Ishikawa (cell line): ENCODE measurements at regions not wholly inside any gene's neighbourhood (a gene's known extent, or its start where the extent isn't known, plus 50 kb on each side); places are given as distances from the start of the nearest gene placed in this dataset.

ENCODE experiments used
- CEBPB ChIP-seq: IDR thresholded peaks from 2 replicates; pipeline ENCODE4 v1.6.1; 2012
- CREB1 ChIP-seq: IDR thresholded peaks from 2 replicates; pipeline ENCODE4 v1.6.1; 2012; ENCODE audit warnings: low read depth
- EGR1 ChIP-seq: IDR thresholded peaks from 2 replicates; pipeline ENCODE4 v1.6.1; 2012
- EP300 ChIP-seq: IDR thresholded peaks from 2 replicates; pipeline ENCODE4 v1.6.1; 2012; ENCODE audit warnings: borderline replicate concordance
- FOXM1 ChIP-seq: IDR thresholded peaks from 2 replicates; pipeline ENCODE4 v1.6.1; 2012; ENCODE audit warnings: low read depth, borderline replicate concordance
- NFIC ChIP-seq: IDR thresholded peaks from 2 replicates; pipeline ENCODE4 v1.6.1; 2012
- RAD21 ChIP-seq: IDR thresholded peaks from 2 replicates; pipeline ENCODE4 v1.6.1; 2012; ENCODE audit warnings: low read depth
- TAF1 ChIP-seq: IDR thresholded peaks from 2 replicates; pipeline ENCODE4 v1.6.1; 2012; ENCODE audit warnings: low read depth, mild to moderate bottlenecking
- TCF12 ChIP-seq: IDR thresholded peaks from 2 replicates; pipeline ENCODE4 v1.6.1; 2012; ENCODE audit warnings: low read depth
- TEAD4 ChIP-seq: IDR thresholded peaks from 2 replicates; pipeline ENCODE4 v1.6.1; 2012
- YY1 ChIP-seq: IDR thresholded peaks from 2 replicates; pipeline ENCODE4 v1.6.1; 2012; ENCODE audit warnings: low read depth
- ZBTB7A ChIP-seq: IDR thresholded peaks from 2 replicates; pipeline ENCODE4 v1.6.1; 2012; ENCODE audit warnings: low read depth
- TF ChIP-seq, protein P1 (sequence below): IDR thresholded peaks from 2 replicates; pipeline ENCODE4 v1.6.1; 2012
- TF ChIP-seq, protein P2 (sequence below): IDR thresholded peaks from 2 replicates; pipeline ENCODE4 v1.6.1; 2012
- TF ChIP-seq, protein P3 (sequence below): IDR thresholded peaks from 2 replicates; pipeline ENCODE4 v1.6.1; 2012; ENCODE audit warnings: low read depth, mild to moderate bottlenecking

DNA sequence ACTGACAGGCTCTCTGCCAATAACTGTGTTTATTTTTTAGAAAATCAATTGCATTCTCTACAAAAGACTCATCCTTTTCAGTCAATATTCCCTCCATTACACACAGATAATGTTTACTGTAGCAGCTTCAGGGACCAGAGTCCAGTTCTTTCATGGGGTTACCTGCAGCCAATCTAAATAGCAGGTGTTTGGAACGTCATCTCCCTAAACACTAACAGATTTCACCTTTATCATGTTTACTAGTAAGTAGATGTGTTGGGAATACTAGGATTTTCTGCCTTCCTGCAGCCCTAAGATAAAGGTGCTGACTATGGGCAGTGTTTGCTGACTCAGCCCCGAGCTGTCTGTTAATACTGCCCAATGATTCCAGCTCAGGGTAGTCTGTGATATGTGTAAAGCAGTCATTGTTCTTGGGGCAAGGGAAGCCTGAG, 447.0 kb downstream of the KIF4B start:
- TF ChIP-seq EGR1 (no peak), YY1 (no peak), CEBPB (no peak), ZBTB7A (no peak), CREB1 (no peak), TEAD4 (no peak), TAF1 (no peak), TCF12 (no peak)
- TF ChIP-seq, protein P1, sequence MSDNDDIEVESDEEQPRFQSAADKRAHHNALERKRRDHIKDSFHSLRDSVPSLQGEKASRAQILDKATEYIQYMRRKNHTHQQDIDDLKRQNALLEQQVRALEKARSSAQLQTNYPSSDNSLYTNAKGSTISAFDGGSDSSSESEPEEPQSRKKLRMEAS, result no peak

DNA sequence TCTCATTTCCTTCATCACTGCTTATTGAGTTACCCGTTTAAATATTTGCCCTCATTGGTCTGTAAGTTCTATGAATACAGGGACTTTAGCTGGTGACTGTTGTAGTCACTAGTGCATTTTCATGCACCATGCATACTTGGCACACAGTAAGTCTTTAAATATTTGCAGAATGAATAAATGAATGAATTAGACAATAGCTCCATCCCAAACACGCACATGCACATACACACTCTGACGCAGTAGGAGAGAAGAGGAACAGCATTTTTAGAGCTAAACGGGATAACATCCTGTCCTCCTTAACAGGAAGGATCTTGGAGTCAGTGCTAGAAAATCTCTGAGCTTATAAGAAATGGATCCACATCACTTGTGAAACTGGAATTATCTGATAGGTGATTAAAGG, 447.7 kb downstream of the KIF4B start:
- TF ChIP-seq TAF1, result no peak
- TF ChIP-seq, protein P2, sequence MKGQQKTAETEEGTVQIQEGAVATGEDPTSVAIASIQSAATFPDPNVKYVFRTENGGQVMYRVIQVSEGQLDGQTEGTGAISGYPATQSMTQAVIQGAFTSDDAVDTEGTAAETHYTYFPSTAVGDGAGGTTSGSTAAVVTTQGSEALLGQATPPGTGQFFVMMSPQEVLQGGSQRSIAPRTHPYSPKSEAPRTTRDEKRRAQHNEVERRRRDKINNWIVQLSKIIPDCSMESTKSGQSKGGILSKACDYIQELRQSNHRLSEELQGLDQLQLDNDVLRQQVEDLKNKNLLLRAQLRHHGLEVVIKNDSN, result no peak
- TF ChIP-seq YY1, result no peak
- TF ChIP-seq TCF12, result no peak
- TF ChIP-seq NFIC, result no peak
- TF ChIP-seq ZBTB7A, result no peak
- no peak for TF ChIP-seq RAD21
- no peak for TF ChIP-seq TEAD4
- TF ChIP-seq CEBPB, result no peak
- TF ChIP-seq, protein P1, result no peak
- TF ChIP-seq EP300, result no peak
- no peak for TF ChIP-seq CREB1
- TF ChIP-seq, protein P3, sequence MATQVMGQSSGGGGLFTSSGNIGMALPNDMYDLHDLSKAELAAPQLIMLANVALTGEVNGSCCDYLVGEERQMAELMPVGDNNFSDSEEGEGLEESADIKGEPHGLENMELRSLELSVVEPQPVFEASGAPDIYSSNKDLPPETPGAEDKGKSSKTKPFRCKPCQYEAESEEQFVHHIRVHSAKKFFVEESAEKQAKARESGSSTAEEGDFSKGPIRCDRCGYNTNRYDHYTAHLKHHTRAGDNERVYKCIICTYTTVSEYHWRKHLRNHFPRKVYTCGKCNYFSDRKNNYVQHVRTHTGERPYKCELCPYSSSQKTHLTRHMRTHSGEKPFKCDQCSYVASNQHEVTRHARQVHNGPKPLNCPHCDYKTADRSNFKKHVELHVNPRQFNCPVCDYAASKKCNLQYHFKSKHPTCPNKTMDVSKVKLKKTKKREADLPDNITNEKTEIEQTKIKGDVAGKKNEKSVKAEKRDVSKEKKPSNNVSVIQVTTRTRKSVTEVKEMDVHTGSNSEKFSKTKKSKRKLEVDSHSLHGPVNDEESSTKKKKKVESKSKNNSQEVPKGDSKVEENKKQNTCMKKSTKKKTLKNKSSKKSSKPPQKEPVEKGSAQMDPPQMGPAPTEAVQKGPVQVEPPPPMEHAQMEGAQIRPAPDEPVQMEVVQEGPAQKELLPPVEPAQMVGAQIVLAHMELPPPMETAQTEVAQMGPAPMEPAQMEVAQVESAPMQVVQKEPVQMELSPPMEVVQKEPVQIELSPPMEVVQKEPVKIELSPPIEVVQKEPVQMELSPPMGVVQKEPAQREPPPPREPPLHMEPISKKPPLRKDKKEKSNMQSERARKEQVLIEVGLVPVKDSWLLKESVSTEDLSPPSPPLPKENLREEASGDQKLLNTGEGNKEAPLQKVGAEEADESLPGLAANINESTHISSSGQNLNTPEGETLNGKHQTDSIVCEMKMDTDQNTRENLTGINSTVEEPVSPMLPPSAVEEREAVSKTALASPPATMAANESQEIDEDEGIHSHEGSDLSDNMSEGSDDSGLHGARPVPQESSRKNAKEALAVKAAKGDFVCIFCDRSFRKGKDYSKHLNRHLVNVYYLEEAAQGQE, result no peak
- no peak for TF ChIP-seq EGR1
- no peak for TF ChIP-seq FOXM1

DNA sequence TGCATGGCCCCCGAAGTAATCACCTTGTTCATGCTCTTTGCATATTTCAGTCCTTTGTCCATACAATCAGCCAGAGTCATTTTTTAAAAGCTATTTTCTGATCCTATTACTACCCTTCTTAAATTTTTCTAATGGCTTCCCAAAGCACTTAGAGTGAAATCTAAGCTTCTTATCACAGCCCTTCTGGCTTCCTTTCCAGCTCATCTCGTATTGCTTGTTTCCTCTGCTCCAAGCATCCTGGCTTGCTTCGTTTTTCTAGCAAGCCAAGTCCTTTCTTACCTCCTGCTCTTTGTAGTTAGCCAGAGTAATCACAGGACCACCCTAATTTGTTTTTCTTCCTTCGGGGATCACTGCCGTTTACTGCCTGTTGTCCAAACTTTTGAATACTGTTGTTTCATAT, 453.3 kb downstream of the KIF4B start:
- no peak for TF ChIP-seq EGR1
- TF ChIP-seq, protein P2, result no peak

DNA sequence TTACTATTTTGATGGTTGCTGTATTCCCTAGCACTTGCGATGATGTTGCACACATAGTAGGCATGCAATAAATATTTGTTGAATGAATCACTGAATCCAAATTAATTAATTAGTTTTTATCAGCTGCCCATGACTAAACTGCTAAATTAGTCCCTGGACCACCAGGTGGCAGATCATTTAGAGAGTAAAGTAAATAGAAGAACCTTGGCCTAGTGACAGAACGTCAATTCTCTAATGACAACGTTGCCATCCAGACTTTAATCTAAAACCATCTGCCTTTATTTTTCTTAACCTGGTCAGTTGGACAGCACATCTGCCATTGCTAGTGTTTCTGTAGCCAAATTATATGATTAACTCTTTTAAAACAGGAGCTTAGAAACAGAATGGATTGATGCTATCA, 457.5 kb downstream of the KIF4B start:
- TF ChIP-seq YY1 (no peak), EGR1 (no peak), ZBTB7A (no peak), TEAD4 (no peak), NFIC (no peak), CEBPB (no peak), TAF1 (no peak)
- TF ChIP-seq, protein P1, result no peak
- TF ChIP-seq, protein P3, result no peak
- TF ChIP-seq, protein P2, result no peak

DNA sequence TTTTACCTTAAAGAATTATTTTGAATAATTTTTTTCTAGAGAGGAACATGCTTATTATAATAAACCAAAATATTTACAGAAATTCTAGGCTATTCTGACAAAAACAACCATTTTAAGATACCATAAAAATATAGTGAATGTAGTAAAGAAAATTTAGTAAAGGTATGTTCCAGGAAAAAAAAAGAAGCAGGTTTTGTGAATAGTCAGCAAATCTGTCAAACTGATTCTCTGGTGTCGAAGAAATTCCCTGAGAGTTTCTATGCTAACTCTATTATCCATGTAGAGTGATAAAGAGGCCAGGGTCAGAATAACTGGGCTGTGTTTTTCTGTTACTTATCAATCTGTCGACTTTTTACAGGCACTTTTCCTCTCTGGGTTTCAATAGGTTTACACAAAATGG, 459.2 kb downstream of the KIF4B start:
- TF ChIP-seq TAF1 (no peak), TEAD4 (no peak), RAD21 (no peak), CREB1 (no peak), FOXM1 (no peak), CEBPB (no peak)
- TF ChIP-seq, protein P2, result no peak
- TF ChIP-seq, protein P1, result no peak
